Activated naive CD8-positive, alpha-beta T cell (primary cell): ENCODE measurements at regions not wholly inside any gene's neighbourhood (a gene's known extent, or its start where the extent isn't known, plus 50 kb on each side); places are given as distances from the start of the nearest gene placed in this dataset.

Experiments used
- H3K27ac Mint-ChIP-seq: one replicate; pipeline ENCODE4 v1.8.0; 2021; ENCODE audit warnings: mixed read lengths
- H3K27me3 Mint-ChIP-seq: one replicate; pipeline ENCODE4 v1.8.0; 2021; ENCODE audit warnings: mixed read lengths
- H3K36me3 Mint-ChIP-seq: one replicate; pipeline ENCODE4 v1.8.0; 2021; ENCODE audit warnings: mixed read lengths
- H3K4me1 Mint-ChIP-seq: one replicate; pipeline ENCODE4 v1.8.0; 2021; ENCODE audit warnings: low read depth, mixed read lengths
- H3K4me3 Mint-ChIP-seq: one replicate; pipeline ENCODE4 v1.8.0; 2021; ENCODE audit warnings: mild to moderate bottlenecking, mixed read lengths
- H3K9me3 Mint-ChIP-seq: one replicate; pipeline ENCODE4 v1.8.0; 2021; ENCODE audit warnings: low read depth, mixed read lengths

DNA sequence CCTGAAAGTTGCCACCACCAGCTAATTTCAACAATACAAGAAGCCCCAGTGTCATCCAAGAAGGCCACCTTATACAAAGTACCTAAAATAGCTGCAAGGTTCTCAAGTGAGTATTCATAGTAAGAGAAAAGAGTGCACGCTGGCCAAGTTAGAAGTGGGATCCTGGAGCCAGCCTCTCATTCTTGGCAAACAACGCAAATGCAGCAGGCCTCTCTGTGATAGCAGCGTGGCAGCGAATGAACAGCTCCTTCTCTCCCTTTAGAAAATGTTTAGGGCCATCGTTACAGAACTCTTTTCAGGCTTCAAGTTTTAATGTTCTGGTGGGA lies 78.0 kb upstream of the IFNG-AS1 start:
- Mint-ChIP-seq H3K27ac (no peak overlapping the region), H3K4me3 (no peak overlapping the region), H3K27me3 (no peaks in the 10 kb centered on the region), H3K4me1 (peaks cover 1% of the 10 kb centered on the region), H3K9me3 (no peaks in the 10 kb centered on the region), H3K36me3 (peaks cover 9% of the 10 kb centered on the region)

DNA sequence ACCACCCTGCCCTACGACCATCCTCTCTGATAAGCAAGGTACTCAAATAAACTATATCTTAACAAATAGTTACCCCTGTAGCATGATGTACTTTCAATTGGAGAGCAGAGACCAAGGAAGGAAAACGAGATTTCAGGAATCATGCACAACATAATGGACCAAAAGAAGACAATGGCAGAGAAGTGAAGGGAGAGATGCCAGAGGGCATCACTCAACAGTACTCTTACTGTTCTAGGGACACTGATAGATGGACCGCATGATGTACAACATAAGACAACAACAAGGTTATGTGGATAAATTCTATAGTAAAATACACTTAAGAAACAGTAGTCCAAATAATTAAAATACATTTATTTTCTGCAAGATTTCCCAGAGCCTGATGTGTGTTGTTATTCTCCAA lies 77.5 kb upstream of the IFNG-AS1 start:
- H3K27ac Mint-ChIP-seq: no peak overlapping the region
- no peak overlapping the region for H3K4me3 Mint-ChIP-seq
- no peaks in the 10 kb centered on the region for H3K27me3 Mint-ChIP-seq
- H3K9me3 Mint-ChIP-seq: no peaks in the 10 kb centered on the region
- peaks cover 8% of the 10 kb centered on the region for H3K36me3 Mint-ChIP-seq
- H3K4me1 Mint-ChIP-seq: peaks cover 3% of the 10 kb centered on the region

DNA sequence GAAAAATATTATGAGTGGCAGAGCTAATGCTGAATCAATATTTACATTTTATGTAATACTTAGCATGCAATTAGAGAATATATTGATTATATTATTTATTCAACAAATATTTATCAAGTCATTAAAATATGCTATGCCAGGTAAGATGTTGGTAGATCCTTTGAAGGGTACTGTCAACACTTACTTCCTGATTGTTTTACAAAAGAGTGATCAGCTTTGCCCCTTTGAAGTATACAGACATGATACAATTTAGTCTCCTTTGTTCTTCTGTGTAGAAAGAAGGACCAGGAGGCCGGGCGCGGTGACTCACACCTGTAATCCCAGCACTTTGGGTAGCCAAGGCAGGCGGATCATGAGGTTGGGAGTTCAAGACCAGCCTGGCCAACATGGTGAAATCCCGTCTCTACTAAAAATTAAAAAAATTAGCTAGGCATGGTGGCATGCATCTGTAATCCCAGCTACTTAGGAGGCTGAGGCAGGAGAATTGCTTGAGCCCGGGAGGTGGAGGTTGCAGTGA lies 73.9 kb upstream of the IFNG-AS1 start:
- Mint-ChIP-seq H3K4me1 (peaks cover 3% of the 10 kb centered on the region), H3K4me3 (no peak overlapping the region), H3K9me3 (no peaks in the 10 kb centered on the region), H3K27ac (no peak overlapping the region), H3K36me3 (peaks cover 5% of the 10 kb centered on the region), H3K27me3 (no peaks in the 10 kb centered on the region)

DNA sequence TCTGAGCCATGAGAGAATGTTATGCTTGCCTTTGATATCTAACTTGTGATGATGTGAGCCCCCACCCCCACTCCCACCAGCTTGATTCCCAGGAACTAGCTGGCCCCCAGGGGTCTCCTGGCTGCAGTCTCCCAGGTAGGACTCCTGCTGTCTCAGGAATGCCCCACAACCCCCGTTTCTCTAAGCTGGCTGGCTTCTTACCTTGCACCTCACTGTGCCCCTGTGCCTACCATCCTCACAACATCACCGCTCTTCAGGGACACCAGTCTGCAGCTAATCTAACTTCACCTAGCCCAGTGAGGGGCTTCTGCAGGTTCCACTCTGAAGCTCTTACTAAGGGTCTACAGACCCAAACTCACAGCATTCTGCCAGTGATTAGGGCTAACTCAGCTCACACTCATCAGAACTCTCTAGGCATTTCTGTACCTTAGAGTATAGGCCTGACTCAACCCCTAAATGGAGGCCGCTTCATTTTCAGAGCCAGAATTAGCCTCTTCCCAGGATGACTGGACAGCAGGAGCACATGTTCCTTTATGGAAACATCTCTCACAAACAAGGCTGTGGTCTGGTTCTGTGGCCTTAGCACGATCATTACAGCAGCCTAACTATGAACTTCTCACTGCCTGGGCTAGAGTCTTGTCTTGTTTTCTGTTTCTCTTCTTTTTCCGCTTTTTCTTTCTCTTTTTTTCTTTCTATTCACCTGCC lies 72.8 kb upstream of the IFNG-AS1 start:
- Mint-ChIP-seq H3K27ac (no peak overlapping the region), H3K27me3 (no peaks in the 10 kb centered on the region), H3K36me3 (peaks cover 4% of the 10 kb centered on the region), H3K9me3 (no peaks in the 10 kb centered on the region), H3K4me3 (no peak overlapping the region), H3K4me1 (peaks cover 3% of the 10 kb centered on the region)

DNA sequence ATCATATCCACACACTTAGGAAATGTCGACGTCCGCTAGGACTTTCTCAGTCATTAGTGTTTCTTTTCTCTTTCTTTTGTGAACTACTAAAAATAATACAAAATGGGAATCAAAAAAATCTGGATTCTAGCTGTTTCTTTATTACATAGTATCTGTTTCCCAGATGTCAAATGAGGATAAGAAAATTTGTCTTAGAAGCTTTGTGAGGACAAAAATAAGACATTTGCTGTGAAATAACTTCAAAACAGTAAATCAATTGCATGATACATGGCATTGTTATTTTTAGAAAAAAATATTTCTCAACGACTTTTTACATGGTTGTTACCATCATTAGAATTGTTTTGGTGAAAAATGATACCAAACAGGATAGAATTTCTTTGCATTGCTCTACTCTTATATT lies 71.4 kb upstream of the IFNG-AS1 start:
- H3K36me3 Mint-ChIP-seq: no peaks in the 10 kb centered on the region

DNA sequence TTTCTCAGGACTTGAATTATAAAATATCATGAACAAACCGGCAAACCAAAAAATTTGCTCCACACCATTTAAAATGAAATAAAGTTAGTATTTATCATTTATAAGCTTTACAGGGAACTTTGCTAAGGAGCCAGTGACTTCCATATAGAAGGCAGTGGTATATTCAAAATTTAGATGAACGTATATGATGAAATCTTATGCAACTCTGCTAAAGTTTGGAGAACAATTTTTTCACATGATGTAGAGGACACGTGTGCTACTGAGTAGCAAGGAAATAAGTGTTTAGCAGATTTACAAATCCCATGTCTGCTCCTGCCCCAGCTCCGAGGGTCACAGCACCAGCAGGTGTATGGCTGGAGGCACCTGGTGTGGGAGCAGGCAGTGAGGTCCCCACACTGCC lies 70.8 kb upstream of the IFNG-AS1 start:
- Mint-ChIP-seq H3K9me3 (no peaks in the 10 kb centered on the region), H3K4me1 (peaks cover 3% of the 10 kb centered on the region), H3K4me3 (no peak overlapping the region), H3K36me3 (no peaks in the 10 kb centered on the region), H3K27me3 (no peaks in the 10 kb centered on the region), H3K27ac (no peak overlapping the region)

More for the DNA sequence above, 71.4 kb upstream of the IFNG-AS1 start:
- Mint-ChIP-seq H3K9me3 (no peaks in the 10 kb centered on the region), H3K27ac (no peak overlapping the region), H3K4me3 (no peak overlapping the region), H3K27me3 (no peaks in the 10 kb centered on the region), H3K4me1 (peaks cover 3% of the 10 kb centered on the region)

DNA sequence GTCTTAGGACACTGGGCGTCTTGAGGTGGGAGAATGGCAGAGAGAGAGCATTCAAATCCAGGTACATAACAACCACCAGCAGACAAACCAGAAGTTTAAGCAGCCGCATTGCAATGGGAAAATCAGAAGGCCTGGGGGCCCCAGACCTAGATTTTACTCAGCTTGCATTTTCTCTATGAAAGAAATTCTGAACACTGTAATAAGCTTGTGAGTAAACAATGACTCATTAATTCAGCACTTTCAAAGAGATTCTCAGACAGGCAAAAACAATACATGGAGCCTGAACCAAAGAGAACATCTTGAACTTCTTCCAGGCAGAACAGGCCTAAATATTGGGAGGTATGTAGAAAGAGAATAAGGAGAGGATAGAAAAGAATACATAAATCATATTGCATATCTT lies 69.8 kb upstream of the IFNG-AS1 start:
- H3K36me3 Mint-ChIP-seq: no peaks in the 10 kb centered on the region
- H3K9me3 Mint-ChIP-seq: no peaks in the 10 kb centered on the region
- no peak overlapping the region for H3K27ac Mint-ChIP-seq
- no peak overlapping the region for H3K4me3 Mint-ChIP-seq
- H3K27me3 Mint-ChIP-seq: no peaks in the 10 kb centered on the region
- H3K4me1 Mint-ChIP-seq: peaks cover 3% of the 10 kb centered on the region

DNA sequence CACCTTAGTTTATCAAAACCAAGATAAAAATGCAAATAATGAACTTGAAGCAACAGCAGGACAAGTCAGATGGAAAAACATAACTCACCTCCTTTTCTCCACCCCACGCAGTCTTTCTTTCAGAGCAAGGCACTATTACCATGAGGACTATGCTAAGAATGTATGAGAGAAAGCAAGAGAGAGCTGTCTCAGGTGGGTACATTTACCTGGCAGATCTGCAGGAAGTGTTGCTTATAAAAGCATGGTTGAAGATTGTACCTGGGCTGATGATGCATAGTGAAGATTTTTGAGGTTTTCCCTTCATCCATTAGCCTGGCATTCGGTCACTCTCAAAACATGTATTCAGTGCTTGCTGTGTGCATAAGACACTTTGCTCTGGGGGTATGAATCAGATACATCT lies 68.8 kb upstream of the IFNG-AS1 start:
- Mint-ChIP-seq H3K27me3 (no peaks in the 10 kb centered on the region), H3K9me3 (no peaks in the 10 kb centered on the region), H3K4me1 (peaks cover 5% of the 10 kb centered on the region), H3K36me3 (no peaks in the 10 kb centered on the region), H3K27ac (no peak overlapping the region), H3K4me3 (no peak overlapping the region)

DNA sequence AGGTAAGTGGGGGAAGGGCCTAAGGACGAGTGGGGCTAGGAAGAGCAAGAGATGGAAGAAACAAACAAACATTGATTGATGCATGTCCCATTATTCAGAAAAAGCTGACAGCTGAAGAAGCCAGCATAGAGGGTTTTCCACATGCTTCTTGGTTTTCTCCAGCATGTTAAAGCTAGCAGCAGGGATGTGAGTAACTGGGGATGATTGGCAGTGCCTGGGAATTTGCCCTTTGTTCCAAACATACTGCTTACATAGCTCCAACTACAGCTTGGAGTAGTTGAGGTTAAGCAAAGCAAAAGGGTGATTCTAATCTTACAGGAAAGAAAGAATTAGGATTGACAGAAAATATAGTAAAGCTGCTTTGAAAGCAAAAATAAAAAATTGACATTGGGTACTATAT lies 68.0 kb upstream of the IFNG-AS1 start:
- no peaks in the 10 kb centered on the region for H3K36me3 Mint-ChIP-seq
- no peaks in the 10 kb centered on the region for H3K27me3 Mint-ChIP-seq
- H3K27ac Mint-ChIP-seq: no peak overlapping the region
- no peaks in the 10 kb centered on the region for H3K9me3 Mint-ChIP-seq
- H3K4me1 Mint-ChIP-seq: peaks cover 8% of the 10 kb centered on the region
- no peak overlapping the region for H3K4me3 Mint-ChIP-seq

DNA sequence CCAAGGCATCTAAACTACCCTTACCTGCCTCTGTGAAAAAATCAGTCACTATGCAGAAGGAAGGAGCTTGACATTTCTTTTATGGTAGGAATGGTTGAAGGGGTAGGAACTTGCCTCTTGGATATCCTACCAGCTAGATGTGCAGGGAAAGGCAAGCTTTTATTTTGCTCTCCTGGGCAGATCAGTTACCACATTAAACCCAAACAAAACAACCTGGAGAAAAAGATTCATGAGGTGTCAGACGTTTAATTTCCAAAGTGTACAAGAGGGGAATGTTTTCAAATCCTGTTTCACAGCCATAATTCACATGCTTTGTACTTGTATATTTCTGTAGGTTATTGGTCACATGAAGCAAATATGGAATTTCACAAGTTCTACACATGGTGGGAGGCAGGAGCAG lies 67.0 kb upstream of the IFNG-AS1 start:
- H3K4me3 Mint-ChIP-seq: no peak overlapping the region
- peaks cover 6% of the 10 kb centered on the region for H3K4me1 Mint-ChIP-seq
- no peaks in the 10 kb centered on the region for H3K36me3 Mint-ChIP-seq
- H3K9me3 Mint-ChIP-seq: no peaks in the 10 kb centered on the region
- no peaks in the 10 kb centered on the region for H3K27me3 Mint-ChIP-seq
- H3K27ac Mint-ChIP-seq: no peak overlapping the region

DNA sequence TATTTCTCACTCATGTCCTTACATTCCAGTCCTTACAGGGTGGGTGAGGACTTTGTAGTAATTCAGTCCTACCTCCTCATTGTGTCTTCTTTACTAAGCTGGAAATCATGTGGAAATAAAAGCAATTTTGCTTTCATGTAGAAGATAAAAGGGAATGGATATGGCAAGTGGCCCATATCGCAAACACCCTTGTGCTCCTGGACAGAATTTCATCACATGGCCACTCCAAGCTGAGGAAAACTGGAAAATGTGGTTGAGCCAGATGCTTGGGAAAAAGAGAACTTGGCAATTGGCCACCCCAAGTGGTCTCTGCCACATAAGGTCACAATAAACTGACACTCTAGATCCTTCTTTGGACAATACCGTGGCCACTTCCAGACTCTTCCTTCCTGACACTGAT lies 64.2 kb upstream of the IFNG-AS1 start:
- Mint-ChIP-seq H3K9me3 (no peaks in the 10 kb centered on the region), H3K27ac (no peak overlapping the region), H3K4me3 (no peak overlapping the region), H3K4me1 (peaks cover 6% of the 10 kb centered on the region), H3K36me3 (no peaks in the 10 kb centered on the region), H3K27me3 (no peaks in the 10 kb centered on the region)

DNA sequence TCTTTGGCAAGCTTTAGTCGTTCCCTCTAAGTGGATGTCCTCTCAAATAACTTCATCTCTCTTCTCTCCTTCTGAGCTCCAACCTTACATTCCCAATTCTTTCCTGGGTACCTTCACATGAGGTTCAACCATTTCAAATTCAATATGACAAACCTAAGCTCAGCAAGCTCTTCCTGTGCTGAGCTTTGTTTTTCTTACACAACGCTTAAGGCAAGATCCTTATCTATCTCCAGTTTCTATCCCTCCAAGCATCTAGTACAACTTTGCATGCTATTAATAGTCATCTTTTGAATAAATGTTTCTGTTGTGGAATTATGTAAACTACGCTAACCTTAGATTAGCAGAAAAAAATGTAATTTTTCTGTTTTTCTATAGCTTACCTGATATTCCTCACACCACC lies 63.7 kb upstream of the IFNG-AS1 start:
- Mint-ChIP-seq H3K9me3 (no peaks in the 10 kb centered on the region), H3K4me1 (peaks cover 6% of the 10 kb centered on the region), H3K27me3 (no peaks in the 10 kb centered on the region), H3K27ac (no peak overlapping the region), H3K4me3 (no peak overlapping the region), H3K36me3 (no peaks in the 10 kb centered on the region)

DNA sequence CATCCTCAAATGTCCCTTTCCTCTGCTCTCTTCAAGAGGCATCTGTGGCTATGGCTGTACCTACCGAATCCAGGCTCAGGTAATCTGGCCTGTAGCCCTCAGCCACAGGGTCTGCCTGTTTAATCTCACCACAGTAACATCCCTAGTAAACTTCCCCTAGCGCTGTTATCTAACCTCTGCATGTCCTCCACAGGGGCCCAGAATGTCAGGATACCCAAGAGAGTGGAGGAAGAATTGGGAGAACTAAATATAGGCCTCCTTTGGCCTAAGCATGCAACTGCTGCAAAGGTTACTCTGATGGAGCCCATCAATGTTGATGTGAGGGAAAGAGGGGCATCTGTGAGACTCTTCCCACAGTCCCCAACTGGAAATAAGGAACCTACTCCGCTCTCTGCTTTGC lies 63.2 kb upstream of the IFNG-AS1 start:
- H3K9me3 Mint-ChIP-seq: no peaks in the 10 kb centered on the region
- peaks cover 6% of the 10 kb centered on the region for H3K4me1 Mint-ChIP-seq
- no peaks in the 10 kb centered on the region for H3K36me3 Mint-ChIP-seq
- H3K27me3 Mint-ChIP-seq: no peaks in the 10 kb centered on the region
- H3K27ac Mint-ChIP-seq: no peak overlapping the region
- no peak overlapping the region for H3K4me3 Mint-ChIP-seq

DNA sequence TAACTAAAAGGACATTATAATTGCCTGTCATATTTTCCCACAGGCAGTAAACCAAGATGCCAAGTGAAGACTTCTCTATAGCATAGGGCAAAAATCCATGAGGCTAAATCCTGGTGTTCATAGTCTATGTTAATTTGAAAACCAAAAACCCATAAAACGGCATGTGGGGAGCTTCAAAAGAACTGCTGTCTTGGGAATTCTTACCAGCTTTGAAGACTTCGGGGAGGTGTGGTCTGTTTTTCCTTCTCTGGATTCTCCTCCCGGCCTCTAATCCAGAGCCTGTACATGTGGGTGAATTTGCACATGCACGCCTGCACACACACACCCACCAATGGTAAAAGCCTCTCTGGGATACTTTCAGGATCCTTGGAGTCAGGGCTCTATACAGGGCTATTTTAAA lies 61.9 kb upstream of the IFNG-AS1 start:
- no peaks in the 10 kb centered on the region for H3K27me3 Mint-ChIP-seq
- H3K4me3 Mint-ChIP-seq: no peak overlapping the region
- peaks cover 6% of the 10 kb centered on the region for H3K4me1 Mint-ChIP-seq
- no peaks in the 10 kb centered on the region for H3K9me3 Mint-ChIP-seq
- H3K27ac Mint-ChIP-seq: no peak overlapping the region
- H3K36me3 Mint-ChIP-seq: no peaks in the 10 kb centered on the region

DNA sequence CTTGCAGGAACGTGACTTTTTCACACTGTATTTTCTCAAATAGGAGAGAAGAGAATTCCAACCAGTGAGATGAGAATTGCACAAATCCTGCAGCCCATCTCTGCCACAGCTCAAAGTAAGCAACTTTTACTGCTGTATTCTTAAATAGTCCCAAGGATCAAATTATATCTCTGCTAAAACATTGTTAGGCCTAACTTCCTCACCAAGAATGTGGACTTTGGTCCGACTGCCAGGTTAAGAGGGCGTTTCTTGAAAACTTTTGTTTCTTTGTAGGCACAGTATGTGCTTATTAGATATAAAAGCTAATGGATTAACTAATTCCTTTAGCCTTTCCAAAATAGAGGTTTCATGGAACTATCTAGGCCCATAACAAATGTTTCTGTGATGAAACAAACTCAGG lies 61.4 kb upstream of the IFNG-AS1 start:
- Mint-ChIP-seq H3K9me3 (no peaks in the 10 kb centered on the region), H3K4me3 (no peak overlapping the region), H3K27ac (no peak overlapping the region), H3K4me1 (peaks cover 6% of the 10 kb centered on the region), H3K36me3 (no peaks in the 10 kb centered on the region), H3K27me3 (no peaks in the 10 kb centered on the region)

DNA sequence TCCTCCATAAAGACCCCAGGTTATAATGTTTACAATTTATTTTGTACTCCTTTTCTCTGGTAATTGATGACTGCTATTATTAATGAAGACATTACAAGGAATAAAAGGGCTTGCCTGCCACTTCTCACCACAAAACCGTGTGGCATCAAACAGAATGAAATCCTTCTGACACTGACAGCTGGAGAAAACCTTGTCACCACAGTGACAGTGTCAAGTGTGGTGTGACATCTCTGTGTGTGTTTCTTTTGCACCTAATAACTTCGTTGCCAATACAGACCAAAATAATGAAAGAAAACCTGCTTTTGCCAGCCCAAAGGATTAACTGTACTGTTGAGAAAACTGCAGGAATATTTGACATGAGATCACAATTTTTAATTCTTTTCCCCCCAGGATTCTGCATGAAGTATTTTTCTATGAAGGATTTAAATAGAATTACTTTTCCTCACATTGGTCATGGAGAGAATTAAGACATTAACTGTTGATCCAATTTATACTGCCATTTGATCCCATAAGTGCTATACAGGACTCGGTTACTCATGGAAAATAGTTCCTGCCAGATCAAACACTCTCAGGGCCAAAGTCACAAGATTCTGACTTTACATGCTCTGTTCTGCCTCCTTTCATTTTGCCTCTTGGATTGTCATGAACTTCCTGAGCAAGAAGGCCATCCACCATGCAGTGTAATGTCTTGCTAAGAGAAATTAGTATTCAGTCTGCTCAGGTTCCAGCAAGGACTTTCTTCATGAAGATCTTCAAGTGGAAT lies 60.4 kb upstream of the IFNG-AS1 start:
- Mint-ChIP-seq H3K36me3 (no peaks in the 10 kb centered on the region), H3K27ac (no peak overlapping the region), H3K4me3 (no peak overlapping the region), H3K27me3 (no peaks in the 10 kb centered on the region), H3K9me3 (no peaks in the 10 kb centered on the region), H3K4me1 (peaks cover 6% of the 10 kb centered on the region)
